ENCODE measurements at regions not wholly inside any gene's neighbourhood (a gene's known extent, or its start where the extent isn't known, plus 50 kb on each side); places are given as distances from the start of the nearest gene placed in this dataset.

DNA sequence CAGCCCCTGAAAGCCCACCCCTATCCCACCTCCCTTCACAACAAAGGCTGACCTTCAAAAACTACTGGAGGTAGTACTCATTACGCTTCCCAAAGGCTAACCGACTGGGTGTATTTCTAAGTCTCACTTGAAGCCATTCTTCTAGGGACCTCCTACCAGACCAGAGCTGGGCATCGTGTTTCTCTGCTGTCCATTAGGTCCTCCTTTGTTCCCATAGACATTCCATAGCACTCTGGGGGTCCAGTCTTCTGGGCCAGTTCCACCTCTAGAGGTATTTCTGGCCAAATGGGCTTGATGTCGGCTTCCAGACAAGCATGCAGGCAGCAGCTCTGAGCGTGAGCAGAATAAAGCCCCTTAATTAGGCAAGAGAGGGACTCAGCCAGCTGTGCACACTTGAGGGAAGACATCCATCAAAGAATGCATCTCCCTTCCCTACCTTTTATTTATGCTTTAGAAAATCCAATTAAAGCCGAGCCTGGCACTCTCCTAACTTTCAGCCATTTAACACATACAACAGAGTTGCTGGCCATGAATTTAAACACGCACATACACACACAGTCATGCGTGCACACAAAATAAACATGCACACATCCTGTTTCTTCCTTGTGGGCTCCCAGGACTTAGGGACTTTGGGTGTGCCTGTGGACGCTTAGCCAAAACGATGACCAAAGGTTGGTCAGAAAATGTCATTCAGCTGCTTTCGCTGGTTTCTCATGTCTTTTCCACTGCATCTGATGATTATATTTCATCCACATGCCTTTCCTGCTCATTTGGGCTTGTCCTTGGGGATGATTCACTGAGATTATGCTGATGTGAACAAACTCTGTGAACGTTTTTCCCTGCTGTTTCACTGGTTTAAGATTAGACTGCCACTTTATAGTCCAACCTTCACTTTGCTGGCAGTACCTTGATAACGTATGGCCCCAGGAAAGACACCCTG is 362.0 kb upstream of the NFE2L3 start:
- ATAC-seq (ENCODE audit: low read depth) (no peak), DNase-seq (ENCODE audit: low spot score in 2 of 2) (no peak)
- no peaks in the 10 kb centered on the region for H3K9me3 Mint-ChIP-seq

DNA sequence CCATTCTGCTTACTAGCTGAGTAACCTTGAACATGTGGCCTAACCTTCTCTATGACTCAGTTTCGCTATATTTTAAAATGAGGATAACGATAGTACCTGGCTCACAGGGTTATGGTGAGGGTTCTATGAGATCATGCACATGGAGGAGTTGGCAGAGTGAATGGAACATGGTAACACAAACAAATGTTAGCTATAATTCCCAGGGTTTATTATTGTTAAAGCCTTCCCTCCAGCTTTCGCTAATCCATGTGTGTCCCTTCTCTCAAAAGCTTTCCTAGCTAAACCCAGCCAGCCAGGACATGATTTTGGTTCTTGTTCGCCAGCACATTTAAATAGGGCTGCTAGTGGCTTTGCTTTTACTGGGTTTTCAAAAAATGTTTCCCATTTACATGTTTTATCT is 361.0 kb upstream of the NFE2L3 start:
- H3K27me3 Mint-ChIP-seq, result peaks cover 10% of the 10 kb centered on the region
- no peak for ATAC-seq (ENCODE audit: low read depth)
- no peak overlapping the region for H3K27ac Mint-ChIP-seq

More for the DNA sequence above, 362.0 kb upstream of the NFE2L3 start:
- no peaks in the 10 kb centered on the region for H3K4me1 Mint-ChIP-seq
- H3K27me3 Mint-ChIP-seq, result peaks cover 12% of the 10 kb centered on the region
- no peaks in the 10 kb centered on the region for H3K36me3 Mint-ChIP-seq
- H3K27ac Mint-ChIP-seq, result no peak overlapping the region
- no peak overlapping the region for H3K4me3 Mint-ChIP-seq

DNA sequence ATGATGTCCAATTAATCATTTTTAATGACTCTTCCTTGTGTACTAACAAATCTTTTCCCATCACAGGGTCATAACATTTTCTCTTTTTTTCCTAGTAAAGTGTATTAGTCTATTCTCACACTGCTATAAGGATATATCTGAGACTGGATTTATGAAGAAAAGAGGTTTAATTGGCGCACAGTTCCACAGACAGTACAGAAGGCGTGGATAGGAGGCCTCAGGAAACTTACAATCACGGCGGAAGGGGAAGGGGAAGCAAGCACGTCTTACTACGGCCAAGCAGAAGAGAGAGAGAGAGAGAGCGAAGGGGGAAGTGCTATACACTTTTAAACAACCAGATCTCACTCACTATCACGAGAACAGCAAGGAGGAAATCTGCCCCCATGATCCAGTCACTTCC is 359.4 kb upstream of the NFE2L3 start:
- DNase-seq (ENCODE audit: low spot score in 2 of 2) (no peak), ATAC-seq (ENCODE audit: low read depth) (no peak)
- Mint-ChIP-seq H3K9me3 (no peaks in the 10 kb centered on the region), H3K4me3 (no peak overlapping the region), H3K27ac (no peak overlapping the region), H3K36me3 (no peaks in the 10 kb centered on the region), H3K27me3 (peaks cover 10% of the 10 kb centered on the region), H3K4me1 (no peaks in the 10 kb centered on the region)

More for the DNA sequence above, 361.0 kb upstream of the NFE2L3 start:
- Mint-ChIP-seq H3K36me3 (no peaks in the 10 kb centered on the region), H3K4me3 (no peak overlapping the region), H3K9me3 (no peaks in the 10 kb centered on the region), H3K4me1 (no peaks in the 10 kb centered on the region)
- no peak for DNase-seq (ENCODE audit: low spot score in 2 of 2)

DNA sequence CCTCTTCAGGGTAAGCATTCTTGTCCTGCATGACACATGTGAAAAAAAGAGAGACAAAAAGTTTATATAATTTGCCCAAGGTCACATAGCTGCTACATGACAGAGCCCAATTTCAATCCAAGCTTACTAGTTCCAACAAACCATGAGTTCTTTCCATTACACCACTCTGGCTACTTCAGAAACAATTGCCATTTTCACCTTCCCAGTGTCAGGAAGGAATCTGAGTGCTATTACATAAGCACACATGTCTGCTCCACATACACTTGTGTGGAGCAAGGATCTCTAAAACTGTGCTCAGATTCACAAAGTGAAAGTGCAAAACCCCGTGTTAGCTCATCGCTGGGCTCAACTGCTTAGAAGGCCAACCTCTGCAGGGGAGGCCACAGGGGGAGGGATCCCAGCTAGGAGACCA is 356.2 kb upstream of the NFE2L3 start:
- Mint-ChIP-seq H3K4me1 (no peaks in the 10 kb centered on the region), H3K4me3 (no peak overlapping the region), H3K9me3 (no peaks in the 10 kb centered on the region), H3K36me3 (no peaks in the 10 kb centered on the region), H3K27ac (no peak overlapping the region), H3K27me3 (peaks cover 6% of the 10 kb centered on the region)
- ATAC-seq (ENCODE audit: low read depth) (no peak), DNase-seq (ENCODE audit: low spot score in 2 of 2) (no peak)

DNA sequence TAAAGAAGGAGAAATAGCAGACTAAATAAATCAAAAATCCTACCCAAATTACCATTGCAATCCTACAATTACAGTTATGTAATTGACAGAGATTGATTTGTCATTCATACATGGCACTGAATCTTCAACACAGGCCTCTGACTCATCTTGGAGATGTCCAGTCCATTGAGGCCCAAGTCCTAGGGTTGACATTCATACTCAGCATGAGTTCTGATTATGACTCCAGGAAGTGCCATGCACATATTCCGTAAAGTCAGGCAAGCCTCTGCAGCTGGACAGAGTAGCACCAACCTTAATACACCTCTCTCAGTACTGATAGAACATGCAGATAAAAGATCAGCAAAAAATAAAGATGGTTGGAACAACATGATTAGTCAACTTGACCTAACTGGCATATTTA is 353.7 kb upstream of the NFE2L3 start:
- no peak overlapping the region for H3K4me3 Mint-ChIP-seq
- H3K36me3 Mint-ChIP-seq, result no peaks in the 10 kb centered on the region
- peaks cover 3% of the 10 kb centered on the region for H3K27me3 Mint-ChIP-seq
- ATAC-seq (ENCODE audit: low read depth) (no peak), DNase-seq (ENCODE audit: low spot score in 2 of 2) (no peak)
- H3K9me3 Mint-ChIP-seq, result no peaks in the 10 kb centered on the region
- H3K27ac Mint-ChIP-seq, result no peak overlapping the region
- H3K4me1 Mint-ChIP-seq, result no peaks in the 10 kb centered on the region

DNA sequence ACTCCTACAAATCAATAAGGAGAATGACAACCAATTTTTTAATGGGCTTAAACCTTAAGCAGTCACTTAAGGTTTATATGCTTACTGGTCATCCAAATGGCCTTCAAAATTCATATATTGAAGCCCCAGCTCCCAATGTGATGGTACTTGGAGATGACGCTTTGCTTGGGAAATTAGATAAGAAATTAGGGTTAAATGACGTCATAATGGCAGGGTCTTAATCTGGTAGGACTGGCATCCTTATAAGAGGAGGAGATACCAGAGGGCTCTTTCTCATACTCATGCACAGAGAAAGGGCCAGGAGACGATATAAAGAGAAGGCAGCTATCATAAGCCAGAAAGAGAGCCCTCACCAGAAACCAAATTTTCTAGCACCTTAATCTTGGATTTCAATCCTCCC is 350.8 kb upstream of the NFE2L3 start:
- no peaks in the 10 kb centered on the region for H3K4me1 Mint-ChIP-seq
- H3K27me3 Mint-ChIP-seq, result no peaks in the 10 kb centered on the region
- H3K36me3 Mint-ChIP-seq, result no peaks in the 10 kb centered on the region
- H3K9me3 Mint-ChIP-seq, result no peaks in the 10 kb centered on the region
- no peak overlapping the region for H3K4me3 Mint-ChIP-seq
- H3K27ac Mint-ChIP-seq, result no peak overlapping the region
- no peak for DNase-seq (ENCODE audit: low spot score in 2 of 2)
- no peak for ATAC-seq (ENCODE audit: low read depth)

DNA sequence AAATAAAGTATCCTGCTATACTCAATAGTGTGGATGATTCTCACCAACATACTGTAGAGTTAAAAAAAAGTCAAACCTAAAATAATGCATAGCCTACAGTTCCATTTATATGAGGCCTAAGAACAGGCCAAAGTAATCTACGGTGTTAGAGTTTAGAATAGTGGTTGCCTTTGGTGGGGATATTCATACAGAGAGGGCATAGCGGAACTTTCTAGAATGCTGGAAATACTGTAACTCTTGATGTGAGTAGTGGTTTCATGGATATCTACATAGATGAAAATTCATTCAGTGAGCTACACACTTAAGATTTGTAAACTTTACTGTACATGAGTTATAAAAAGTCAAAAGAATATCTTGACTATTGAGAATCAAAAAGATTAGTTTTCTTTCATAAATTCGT is 349.9 kb upstream of the NFE2L3 start:
- H3K4me3 Mint-ChIP-seq, result no peak overlapping the region

DNA sequence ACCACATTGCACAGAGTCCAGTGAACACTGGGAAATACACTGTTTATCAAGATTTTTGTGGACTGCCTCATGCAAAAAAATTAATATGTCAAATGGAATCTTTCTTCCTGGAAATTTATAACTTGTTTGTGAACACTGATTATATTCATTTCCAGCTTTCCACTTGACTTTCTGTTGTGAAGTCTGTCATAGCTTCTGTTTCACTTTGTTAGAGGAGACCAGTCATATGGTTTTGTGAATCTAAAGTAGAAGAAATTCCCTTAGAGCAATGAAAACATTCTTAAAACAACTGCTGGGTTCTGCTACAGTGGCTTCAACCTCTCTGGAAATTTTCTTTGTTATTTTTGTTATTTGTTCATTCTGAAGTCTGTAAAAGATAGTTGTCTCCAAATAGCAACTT is 349.5 kb upstream of the NFE2L3 start:
- Mint-ChIP-seq H3K27ac (no peak overlapping the region), H3K27me3 (peaks cover 5% of the 10 kb centered on the region), H3K4me1 (no peaks in the 10 kb centered on the region), H3K4me3 (no peak overlapping the region), H3K9me3 (no peaks in the 10 kb centered on the region), H3K36me3 (no peaks in the 10 kb centered on the region)
- DNase-seq (ENCODE audit: low spot score in 2 of 2) (no peak), ATAC-seq (ENCODE audit: low read depth) (no peak)

More for the DNA sequence above, 349.9 kb upstream of the NFE2L3 start:
- H3K4me1 Mint-ChIP-seq, result no peaks in the 10 kb centered on the region
- H3K9me3 Mint-ChIP-seq, result no peaks in the 10 kb centered on the region
- H3K27ac Mint-ChIP-seq, result no peak overlapping the region
- H3K36me3 Mint-ChIP-seq, result no peaks in the 10 kb centered on the region
- no peak for DNase-seq (ENCODE audit: low spot score in 2 of 2)
- H3K27me3 Mint-ChIP-seq, result peaks cover 5% of the 10 kb centered on the region
- no peak for ATAC-seq (ENCODE audit: low read depth)

DNA sequence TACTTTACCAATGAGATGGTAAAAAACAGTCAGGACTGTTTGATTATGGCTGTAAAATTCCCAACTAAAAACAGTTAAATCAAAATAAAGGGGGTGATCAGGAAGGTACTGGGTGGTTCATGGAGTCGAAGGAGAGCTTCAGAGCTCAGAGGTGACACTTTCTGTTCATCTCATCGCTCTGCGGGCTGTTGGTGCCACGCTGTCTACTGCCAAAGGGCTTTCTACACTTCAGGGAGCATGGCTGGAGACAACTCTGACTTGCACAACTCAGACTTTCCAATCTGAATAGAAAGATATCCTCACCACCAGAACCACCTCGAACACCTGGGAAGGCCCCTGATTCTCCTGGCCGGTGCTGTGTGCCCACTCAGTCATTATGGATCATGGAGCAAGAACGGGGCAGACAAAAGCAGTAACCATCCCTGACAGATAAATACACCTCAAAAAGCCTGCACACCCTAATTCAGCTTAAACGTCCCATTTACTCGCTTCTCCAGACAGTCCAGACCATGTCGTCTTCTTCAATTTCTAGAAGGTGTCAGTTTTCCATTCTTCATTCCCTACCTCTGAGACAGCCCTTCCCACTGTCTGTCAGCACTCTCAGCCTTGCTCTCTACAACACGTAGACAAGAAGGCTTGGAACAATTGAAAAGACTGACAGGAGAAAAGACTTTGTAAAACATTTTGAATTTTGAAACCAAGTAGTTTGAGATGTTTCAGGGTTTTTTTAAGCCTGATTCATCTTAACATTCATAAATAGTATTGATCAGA is 348.7 kb upstream of the NFE2L3 start:
- ATAC-seq (ENCODE audit: low read depth) (no peak), DNase-seq (ENCODE audit: low spot score in 2 of 2) (no peak)
- Mint-ChIP-seq H3K9me3 (no peaks in the 10 kb centered on the region), H3K27me3 (peaks cover 7% of the 10 kb centered on the region), H3K4me1 (no peaks in the 10 kb centered on the region), H3K27ac (no peak overlapping the region), H3K4me3 (no peak overlapping the region), H3K36me3 (no peaks in the 10 kb centered on the region)

DNA sequence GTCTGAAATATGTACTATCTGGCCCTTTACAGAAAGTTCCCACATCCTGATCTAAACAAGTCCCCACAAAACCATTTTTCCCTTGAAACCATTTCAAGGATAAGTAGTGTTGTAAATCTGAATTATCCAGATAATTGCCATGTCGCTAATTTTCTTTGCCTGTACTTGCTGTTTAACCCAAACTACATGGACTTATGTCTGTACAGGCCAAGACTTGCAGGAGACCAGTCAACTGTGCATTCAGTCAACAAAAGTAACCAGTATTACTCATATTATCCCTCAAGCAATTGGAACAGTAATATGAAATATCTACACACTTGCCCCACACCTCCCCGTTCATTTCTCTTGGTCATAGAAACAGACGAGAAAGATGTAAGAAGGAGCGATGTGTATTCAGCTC is 347.8 kb upstream of the NFE2L3 start:
- Mint-ChIP-seq H3K36me3 (no peaks in the 10 kb centered on the region), H3K4me1 (no peaks in the 10 kb centered on the region), H3K27ac (no peak overlapping the region), H3K27me3 (peaks cover 8% of the 10 kb centered on the region), H3K4me3 (no peak overlapping the region), H3K9me3 (no peaks in the 10 kb centered on the region)
- no peak for ATAC-seq (ENCODE audit: low read depth)
- DNase-seq (ENCODE audit: low spot score in 2 of 2), result no peak

DNA sequence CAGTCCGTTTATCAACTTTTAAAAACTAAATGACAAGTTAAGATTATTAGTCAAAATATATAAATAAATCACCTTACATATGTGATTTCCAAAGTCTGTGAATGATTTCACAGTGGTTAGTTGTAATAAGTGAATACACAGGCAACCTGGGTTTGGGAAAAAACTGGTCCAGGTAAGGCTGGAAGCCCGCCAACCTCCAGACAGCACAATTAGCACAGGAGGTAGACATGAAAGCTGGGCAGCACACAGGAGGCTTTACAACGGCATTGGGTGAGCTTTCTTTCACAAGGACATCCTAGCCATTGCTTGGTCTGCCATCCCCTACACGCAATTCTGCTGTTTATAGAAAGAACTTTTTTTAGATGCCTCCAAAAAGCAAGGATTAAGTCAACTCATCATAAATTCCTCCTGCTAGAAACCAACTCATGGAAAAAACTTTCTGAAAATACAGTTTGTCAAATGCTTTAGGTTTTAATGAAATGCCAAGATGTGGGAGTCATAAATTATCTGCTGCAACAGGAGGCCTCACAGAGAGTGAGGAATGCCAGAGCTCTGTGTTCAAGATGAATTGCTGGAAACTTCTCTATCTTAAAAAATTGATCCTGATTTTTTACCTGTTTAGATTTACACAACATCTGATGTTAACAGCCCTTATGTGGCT is 346.8 kb upstream of the NFE2L3 start:
- ATAC-seq (ENCODE audit: low read depth) (no peak), DNase-seq (ENCODE audit: low spot score in 2 of 2) (no peak)
- peaks cover 8% of the 10 kb centered on the region for H3K27me3 Mint-ChIP-seq
- no peaks in the 10 kb centered on the region for H3K36me3 Mint-ChIP-seq
- no peaks in the 10 kb centered on the region for H3K4me1 Mint-ChIP-seq
- no peak overlapping the region for H3K4me3 Mint-ChIP-seq
- no peak overlapping the region for H3K27ac Mint-ChIP-seq
- H3K9me3 Mint-ChIP-seq, result no peaks in the 10 kb centered on the region

DNA sequence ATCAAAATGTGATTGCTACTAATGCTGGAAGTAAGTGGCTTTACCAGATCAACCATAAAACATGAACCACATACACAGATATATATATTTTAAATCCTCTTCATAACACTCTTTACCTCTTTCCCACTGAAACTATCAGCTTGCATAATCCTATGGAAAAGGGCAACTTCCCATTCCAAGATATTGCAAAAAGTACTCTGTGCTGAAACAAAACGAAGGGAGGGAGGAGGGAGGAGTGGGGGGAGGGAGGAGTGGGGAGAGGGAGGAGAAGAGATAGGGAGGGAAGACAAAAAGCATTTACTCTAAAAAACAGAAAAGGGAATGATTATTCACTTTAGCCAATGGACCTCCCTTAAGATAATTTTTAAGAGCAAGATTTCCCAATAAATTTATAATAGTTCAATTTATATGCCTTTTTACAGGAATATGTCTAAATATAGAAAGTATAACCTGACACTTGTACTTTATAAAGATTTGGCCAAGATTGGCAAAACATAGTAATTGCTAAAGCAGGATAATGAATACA is 344.8 kb upstream of the NFE2L3 start:
- H3K4me1 Mint-ChIP-seq, result no peaks in the 10 kb centered on the region
- no peaks in the 10 kb centered on the region for H3K9me3 Mint-ChIP-seq
- H3K27me3 Mint-ChIP-seq, result peaks cover 9% of the 10 kb centered on the region
- no peak overlapping the region for H3K27ac Mint-ChIP-seq
- no peak overlapping the region for H3K4me3 Mint-ChIP-seq
- no peaks in the 10 kb centered on the region for H3K36me3 Mint-ChIP-seq
- DNase-seq (ENCODE audit: low spot score in 2 of 2) (no peak), ATAC-seq (ENCODE audit: low read depth) (no peak)

DNA sequence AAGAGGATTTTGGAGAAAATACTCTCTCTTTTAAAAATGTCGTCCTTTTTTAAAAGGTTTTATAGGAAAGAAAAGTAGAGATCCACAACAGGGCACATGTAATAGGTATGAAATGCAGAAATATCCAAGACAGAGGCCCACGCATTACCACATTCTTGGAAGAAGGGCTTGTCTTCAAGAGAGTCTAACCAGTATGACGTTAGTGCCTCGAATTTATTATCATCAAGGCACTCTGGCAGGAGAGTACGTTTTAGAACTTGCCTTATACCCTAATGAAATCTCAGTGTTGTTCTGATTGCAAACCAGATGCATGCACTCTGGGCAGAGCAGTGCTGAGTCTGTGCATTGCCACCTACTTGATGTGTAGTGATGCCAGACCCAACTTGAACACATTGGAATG is 342.6 kb upstream of the NFE2L3 start:
- Mint-ChIP-seq H3K27ac (no peak overlapping the region), H3K9me3 (no peaks in the 10 kb centered on the region), H3K36me3 (no peaks in the 10 kb centered on the region), H3K27me3 (peaks cover 16% of the 10 kb centered on the region), H3K4me3 (no peak overlapping the region), H3K4me1 (no peaks in the 10 kb centered on the region)
- DNase-seq (ENCODE audit: low spot score in 2 of 2) (no peak), ATAC-seq (ENCODE audit: low read depth) (no peak)
